GM18511 (cell line): ENCODE measurements at regions not wholly inside any gene's neighbourhood (a gene's known extent, or its start where the extent isn't known, plus 50 kb on each side); places are given as distances from the start of the nearest gene placed in this dataset.
A peak's percentile ranks its signal among the peaks of the same experiment; 100 is the strongest.
"Not testable (repeated sequence)": the region's sequence is repeated elsewhere in the genome, so short reads cannot be mapped to it uniquely, and the experiment has no call there.

Experiments used
- ATAC-seq: cut with Tn5 transposase; IDR thresholded peaks from one replicate; pipeline ENCODE4 v1.9.1; 2021; ENCODE audit warnings: mild to moderate bottlenecking, moderate library complexity; ENCODE audit not compliant: unreplicated experiment

GRCh38 chr6:68160812-68161211 is 474.3 kb upstream of the ADGRB3 start:
- not testable (repeated sequence) for ATAC-seq

DNA sequence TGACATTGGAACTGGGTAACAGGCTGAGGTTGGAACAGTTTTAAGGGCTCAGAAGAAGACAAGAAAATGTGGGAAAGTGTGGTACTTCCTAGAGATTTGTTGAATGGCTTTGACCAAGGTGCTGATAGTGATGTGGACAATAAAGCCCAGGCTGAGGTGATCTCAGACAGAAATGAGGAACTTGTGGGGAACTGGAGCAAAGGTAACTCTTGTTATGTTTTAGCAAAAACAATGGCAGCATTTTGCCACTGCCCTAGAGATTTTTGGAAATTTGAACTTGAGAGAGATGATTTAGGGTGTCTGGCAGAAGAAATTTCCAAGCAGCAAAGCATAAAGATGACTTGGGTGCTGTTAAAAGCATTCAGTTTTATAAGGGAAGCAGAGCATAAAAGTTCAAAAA is 474.7 kb upstream of the ADGRB3 start:
- no peak for ATAC-seq

GRCh38 chr6:68159433-68159832 is 475.6 kb upstream of the ADGRB3 start:
- ATAC-seq, result peak; percentile 59

GRCh38 chr6:68158256-68158655 is 476.8 kb upstream of the ADGRB3 start:
- ATAC-seq, result peak; percentile 89

DNA sequence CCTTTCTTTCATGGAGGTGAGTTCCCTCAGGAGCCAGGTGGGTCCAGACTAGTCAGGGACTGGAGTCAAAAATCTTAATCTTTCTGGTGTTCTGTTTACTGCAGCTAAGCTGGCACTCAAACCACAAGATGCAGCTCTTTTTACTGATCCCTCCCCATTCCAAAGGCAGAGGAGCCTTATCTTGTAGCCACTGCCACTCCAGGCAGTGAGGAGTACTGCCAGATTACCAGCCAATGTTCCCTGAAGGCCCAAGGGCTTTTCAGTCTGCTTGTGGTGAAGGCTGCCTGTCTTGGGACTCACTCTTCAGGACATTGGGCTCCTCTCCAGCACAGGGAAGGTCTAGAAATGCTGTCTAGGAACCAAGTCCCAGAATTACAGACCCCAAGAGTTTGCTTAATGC is 490.4 kb upstream of the ADGRB3 start:
- no peak for ATAC-seq

DNA sequence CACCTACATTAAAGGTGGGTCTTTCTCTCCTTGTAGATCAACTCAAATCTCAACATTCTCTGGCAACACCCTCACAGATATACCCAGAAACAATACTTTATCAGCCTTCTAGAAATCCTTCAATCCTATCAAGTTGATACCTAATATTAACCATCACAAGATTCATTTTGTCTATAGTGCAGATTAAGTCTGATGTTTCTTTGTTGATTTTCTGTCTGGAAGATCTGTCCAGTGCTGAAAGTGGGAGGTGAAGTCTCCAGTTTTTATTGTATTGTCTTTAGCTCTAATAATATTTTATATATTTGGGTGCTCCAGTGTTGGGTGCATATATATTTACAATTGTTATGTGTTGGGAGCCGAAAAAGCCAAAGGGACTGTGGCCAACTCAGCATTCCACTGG is 493.9 kb upstream of the ADGRB3 start:
- no peak for ATAC-seq

GRCh38 chr6:68139130-68139529 is 496.0 kb upstream of the ADGRB3 start:
- no peak for ATAC-seq

GRCh38 chr6:68134796-68135195 is 500.3 kb upstream of the ADGRB3 start:
- no peak for ATAC-seq

GRCh38 chr6:68128211-68128610 is 506.9 kb upstream of the ADGRB3 start:
- ATAC-seq, result no peak

- no peak for ATAC-seq
Measured at GRCh38 chr6:68127074-68127473, 508.0 kb upstream of the ADGRB3 start.

DNA sequence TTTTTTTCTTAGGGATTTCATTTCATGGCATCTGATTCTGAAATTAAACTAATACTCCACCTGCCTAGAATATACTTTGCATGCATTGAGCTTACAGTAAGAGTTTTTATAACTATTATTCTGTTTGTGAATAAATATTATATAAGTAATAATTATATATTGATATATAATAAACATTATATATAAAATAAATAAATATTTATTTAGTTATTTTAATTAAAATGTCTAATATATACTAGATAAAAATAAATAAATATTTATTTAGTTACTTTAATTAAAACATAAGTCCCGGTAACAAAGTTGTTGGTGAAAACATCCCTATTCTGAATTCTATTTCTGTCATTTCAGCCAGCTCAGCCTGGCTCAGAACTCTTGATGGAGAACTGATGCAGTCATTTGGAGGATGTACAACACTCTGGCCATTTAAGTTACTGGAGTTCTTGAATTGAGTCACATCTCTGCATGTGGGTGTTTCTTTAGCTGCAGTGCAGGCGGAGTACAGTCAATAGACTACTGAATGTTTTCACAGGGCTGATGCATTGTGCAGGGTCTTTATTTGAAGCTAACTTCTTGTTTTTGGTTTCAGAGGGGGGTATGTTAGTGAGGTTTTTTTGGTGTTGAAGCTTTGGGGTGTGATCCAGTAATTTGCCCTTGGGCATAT is 508.9 kb upstream of the ADGRB3 start:
- peak; percentile 99 for ATAC-seq

GRCh38 chr6:68122975-68123374 is 512.1 kb upstream of the ADGRB3 start:
- ATAC-seq, result not testable (repeated sequence)

- ATAC-seq, result no peak
Measured at GRCh38 chr6:68122032-68122431, 513.0 kb upstream of the ADGRB3 start.

DNA sequence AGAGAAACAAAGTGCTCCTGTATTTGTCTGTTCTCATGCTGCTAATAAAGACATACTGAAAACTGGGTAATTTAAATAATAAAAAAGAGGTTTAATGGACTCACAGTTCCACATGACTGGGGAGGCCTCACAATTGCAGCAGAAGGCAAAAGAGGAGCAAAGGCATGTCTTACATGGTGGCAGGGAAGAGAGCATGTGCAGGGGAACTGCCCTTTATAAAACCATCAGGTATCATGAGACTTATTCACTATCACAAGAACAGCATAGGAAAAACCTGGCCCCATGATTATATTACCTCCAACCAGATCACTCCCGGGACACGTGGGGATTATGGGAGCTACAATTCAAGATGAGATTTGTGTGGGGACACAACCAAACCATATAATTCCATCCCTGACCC is 514.1 kb upstream of the ADGRB3 start:
- not testable (repeated sequence) for ATAC-seq

GRCh38 chr6:68114463-68115047 is 520.5 kb upstream of the ADGRB3 start:
- no peak for ATAC-seq

GRCh38 chr6:68108233-68108835 is 526.7 kb upstream of the ADGRB3 start:
- peak; percentile 93 for ATAC-seq

DNA sequence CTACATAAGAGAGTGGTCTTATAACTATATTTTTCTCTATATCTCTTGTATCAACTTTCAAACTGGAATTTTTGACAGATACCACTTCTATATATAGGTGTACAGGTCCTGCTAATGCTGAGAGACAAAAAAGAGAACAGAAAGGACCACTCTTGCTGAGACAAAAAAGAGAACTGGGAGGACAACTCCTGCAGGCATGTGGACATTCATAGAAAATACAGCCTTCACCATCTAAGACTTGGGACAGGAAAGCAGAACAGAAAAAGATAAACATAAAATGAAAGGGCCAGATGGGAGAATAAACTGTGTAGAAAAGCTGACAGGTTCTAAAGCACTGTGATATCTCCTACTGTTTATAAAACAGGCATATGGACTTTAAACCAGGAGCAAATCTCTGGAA is 541.0 kb upstream of the ADGRB3 start:
- peak; percentile 96 for ATAC-seq

- ATAC-seq, result peak; percentile 87
Measured at GRCh38 chr6:68087399-68088133, 547.5 kb upstream of the ADGRB3 start.

DNA sequence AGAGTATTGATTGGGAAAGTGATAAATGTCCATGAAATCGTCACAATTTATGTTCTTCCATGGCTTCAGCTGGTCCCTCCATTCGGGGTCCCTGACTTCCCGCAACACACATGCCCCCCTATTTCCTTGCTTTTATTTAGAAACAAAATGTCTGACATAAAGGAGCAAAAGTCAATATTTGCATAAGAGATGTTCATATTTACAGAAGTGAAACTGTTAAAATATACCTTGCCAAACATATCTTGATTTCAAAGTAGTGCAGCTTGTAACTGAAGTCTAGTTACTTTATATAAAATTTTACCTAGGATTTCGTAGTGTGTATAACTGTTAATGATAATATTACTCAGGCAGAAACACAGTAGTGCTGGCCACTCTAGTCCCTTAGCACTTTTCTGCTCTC is 548.9 kb upstream of the ADGRB3 start:
- ATAC-seq, result peak; percentile 56

DNA sequence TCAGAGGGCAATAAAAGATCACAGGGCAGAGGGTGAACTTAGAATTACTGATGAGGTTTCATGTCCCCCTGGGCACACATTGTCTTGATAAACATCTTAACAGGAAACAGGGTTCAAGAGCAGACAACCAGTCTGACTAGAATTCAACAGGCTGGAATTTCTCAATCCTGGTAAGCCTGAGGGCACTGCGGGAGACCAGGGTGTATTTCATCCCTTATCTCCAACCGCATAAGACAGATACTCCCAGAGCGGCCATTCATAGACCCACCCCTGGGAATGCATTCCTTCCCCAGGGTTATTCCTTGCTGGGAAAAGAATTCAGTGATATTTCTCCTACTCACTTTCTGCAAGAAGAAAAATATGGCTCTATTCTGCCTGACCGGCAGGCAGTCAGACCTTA is 549.5 kb upstream of the ADGRB3 start:
- ATAC-seq, result not testable (repeated sequence)

- ATAC-seq, result no peak
Measured at GRCh38 chr6:68082086-68082485, 553.0 kb upstream of the ADGRB3 start.

GRCh38 chr6:68080074-68080473 is 555.0 kb upstream of the ADGRB3 start:
- ATAC-seq, result no peak
